Activated T-cell treated with anti-CD3 and anti-CD28 coated beads, Interleukin-2, amount 50 U/mL, for 48 hours (primary cell): ENCODE measurements at regions not wholly inside any gene's neighbourhood (a gene's known extent, or its start where the extent isn't known, plus 50 kb on each side); places are given as distances from the start of the nearest gene placed in this dataset.

Experiments
- DNase-seq, 2 experiments: peaks; one replicate each; pipeline ENCODE4 v3.0.0-alpha.2; 2020

DNA sequence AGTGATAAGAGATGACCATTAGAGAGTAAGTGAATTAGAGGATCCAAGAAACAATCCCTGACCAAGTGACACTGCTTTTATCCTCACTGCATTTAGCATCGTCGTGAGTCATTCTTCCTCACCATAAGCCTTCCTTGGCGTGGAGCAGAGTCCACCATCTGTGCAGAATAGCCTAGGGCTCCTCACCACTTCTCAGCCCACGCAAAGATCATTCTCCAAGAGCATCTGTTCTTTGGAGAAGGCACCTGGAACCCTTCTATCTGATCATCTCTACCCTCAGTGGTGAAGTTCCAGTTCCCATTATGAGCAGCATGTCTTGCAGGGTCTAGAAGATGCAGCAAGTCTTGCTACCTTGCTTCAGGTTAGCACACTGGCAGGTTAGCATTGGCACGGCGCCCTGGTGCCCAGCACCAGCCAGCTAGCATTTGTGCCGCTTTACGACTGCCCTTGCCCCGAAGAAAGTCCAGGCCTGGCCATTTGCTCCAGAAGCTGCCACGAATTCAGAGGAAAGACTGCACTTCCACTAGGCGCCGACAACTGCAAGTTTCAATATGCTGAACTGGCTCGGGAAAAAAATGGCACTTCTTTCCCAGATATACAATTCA, 225.8 kb downstream of the TTC32 start:
- DNase-seq, result no peak

DNA sequence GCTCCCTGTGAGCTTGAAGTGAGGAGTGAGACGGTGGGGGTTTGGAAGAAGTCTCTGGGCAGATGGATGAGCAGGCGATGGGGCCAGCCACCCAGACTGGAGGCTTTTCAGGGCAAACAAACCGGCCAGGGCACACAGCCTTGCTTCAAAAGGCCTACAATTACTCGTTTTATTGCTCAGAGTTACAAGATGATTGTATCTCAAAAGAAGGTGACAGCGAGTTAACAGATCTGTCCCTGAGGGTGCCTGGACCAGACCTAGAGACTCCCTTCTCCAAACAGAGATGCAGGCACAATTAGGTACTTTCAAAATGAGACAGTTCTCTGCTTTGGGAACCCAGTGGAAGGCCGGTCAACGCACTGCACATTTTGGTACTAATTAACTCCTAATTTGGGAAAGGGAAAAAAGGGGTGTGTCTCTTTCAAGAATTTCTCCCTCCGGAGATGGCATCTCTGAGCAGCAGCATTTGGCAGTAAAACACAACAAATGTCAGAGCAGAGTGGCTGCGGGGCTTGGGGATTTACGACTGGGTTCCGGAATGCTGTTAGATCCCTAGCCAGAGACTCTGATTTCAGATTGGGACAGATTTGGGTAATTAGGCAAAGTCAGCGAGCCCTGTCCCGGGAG, 226.7 kb downstream of the TTC32 start:
- DNase-seq, result no peak

DNA sequence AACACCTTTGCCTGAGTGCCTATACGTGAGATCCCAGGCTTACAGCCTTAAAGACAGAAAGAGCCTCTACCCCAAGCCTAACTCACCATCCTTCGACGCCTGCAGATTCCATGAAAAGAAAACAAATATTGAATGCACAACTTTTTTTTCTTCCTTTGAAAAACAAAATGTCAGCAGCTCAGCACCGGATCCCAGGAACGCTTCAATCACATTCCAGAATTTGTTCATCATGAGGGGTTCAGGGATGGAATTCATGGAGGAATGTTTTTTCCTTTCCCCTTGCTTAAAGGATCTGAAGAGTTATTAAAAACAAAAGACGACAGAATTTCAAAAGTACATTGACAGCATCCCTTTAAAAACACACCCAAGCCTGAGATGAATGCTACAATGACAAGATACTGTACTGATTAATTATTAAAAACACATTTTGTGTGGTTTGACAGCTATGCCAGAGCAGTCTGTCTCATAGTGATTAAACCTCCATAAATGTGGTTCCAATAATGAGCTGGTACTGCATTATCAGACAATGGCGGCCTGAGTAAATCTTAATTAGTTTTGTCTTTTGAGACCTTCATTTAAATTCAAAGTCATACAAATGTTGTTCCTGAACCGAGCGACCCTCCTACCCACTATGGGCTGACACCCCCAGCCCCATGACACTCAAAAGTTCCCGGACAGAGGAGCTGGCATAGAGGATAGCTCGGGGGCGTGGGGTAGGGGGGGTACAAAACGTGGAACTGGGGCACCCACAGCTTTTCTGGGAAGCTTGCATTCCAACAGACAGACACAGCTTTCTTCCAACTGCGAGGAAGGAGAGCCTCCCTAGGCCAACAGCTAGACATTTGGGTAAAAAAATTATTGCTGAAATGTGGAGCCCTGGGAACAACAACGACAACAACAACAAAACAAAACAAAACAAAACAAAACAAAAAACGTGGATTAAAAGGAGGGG, 227.5 kb downstream of the TTC32 start:
- DNase-seq, result no peak

- no peak for DNase-seq
Observed at GRCh38 chr2:19673213-19673791, 228.5 kb downstream of the TTC32 start.

DNA sequence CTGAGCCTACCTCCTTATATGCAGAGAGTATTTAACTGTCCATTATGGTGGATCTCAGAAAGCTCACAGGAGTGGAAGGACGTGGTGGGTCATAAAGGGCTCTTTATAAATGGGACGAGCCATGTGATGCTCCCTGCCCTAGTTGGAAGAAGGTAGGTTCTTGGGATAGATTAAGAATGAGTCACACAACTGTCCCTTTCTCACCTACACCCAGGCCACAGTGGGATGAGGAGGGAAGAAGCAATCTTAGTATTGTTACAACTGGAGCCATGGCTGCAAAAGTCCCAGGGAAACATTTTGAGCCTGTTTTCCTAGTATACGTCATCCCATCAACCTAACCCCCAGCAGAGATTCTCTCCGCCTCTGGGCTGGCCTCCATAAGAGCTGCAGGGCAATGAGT, 229.9 kb downstream of the TTC32 start:
- no peak for DNase-seq

DNA sequence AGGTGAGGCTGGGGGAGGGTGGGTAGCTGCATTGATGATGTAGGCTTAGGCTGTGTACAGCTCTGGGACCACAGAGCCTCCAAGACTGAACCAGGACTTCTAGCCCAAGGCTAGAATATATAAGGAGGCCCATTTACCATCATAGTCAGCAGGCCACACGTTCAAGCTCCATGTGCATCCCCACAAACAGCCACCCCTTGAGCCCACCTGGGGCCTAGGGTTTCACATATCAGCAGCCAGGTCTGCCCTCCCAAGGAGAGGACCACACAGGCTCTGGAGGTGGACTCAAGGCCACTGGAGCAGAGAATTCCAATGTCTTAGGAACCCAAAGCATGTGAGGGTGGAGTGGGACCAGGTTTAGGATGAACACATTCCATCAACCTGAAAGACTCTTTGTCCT, 230.5 kb downstream of the TTC32 start:
- no peak for DNase-seq

DNA sequence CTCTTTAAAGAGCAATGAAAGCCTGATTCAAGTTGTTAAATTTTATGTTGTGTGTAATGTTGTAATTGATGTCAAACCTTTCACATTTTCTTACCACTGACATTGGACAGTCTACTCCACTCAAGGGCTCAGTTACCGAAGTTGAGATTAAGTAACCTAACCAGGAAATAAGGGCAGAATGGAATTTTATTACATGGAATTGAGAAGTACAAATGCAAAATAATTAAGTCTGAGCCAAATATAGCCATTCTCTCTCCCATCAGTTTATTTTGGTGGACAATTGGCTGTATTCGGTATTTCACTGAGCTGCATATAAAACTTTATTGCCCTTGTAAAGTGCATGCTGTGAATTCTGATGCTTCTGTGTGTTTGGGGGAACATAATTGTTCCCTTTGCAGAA, 231.5 kb downstream of the TTC32 start:
- no peak for DNase-seq

DNA sequence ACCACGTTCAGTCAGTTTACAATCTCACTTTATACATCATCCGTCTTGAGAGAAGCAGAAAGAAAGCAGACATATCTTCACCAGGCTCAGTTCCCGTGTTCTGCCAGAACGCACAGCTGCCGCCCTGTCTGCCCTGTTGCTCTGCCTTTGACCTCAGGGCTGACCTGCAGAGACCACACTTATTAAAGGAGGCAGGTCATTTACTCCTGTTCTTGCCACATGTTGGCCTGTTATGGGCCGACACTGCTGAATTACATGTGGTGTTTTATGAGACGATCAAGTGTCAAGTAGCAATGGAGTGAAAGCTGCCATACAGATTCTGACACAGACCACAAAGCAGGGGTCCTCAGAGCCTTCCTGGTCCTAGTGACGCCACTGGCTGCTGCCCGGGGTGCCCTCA, 232.2 kb downstream of the TTC32 start:
- no peak for DNase-seq

DNA sequence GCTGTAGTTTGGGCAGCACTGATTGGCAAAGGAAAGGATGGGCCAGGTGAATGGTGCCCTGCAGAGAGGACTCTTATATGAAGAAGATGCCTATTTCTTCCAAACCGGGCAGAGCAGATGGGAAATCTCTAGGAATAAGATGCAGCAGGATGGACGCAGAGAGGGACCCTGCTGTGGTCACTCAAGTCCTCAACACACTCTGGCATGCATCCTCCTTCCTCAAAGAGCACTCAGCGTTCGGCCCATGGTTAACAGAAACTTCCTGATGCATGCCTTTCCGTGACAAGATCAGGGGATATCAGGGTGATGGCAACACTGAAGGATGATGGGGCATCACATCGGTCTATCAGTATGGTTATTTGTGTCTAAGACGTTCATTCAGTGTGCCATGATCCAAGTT, 232.7 kb downstream of the TTC32 start:
- DNase-seq, result no peak

- no peak for DNase-seq
Observed at GRCh38 chr2:19667536-19667949, 234.2 kb downstream of the TTC32 start.

DNA sequence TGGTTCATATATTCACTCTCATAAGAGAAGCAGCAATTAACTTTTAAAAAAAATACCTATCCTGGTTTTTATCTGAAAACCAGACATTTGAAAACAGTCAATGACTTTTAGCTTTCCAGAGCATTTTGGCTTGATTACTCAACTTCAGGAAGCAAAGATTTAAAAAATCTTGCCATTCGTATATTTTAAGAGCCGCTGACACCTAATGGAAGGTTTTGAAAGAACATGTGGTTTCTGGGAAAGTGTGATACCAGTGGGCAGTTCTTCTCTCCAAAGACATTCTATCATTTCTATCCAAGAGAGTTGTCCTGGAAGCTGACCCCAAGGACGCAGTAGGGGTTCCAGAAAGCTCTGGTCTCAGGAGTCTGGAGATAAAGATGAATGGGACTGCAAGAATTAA, 234.7 kb downstream of the TTC32 start:
- no peak for DNase-seq

GRCh38 chr2:19664646-19665045, 237.1 kb downstream of the TTC32 start:
- DNase-seq, result no peak

DNA sequence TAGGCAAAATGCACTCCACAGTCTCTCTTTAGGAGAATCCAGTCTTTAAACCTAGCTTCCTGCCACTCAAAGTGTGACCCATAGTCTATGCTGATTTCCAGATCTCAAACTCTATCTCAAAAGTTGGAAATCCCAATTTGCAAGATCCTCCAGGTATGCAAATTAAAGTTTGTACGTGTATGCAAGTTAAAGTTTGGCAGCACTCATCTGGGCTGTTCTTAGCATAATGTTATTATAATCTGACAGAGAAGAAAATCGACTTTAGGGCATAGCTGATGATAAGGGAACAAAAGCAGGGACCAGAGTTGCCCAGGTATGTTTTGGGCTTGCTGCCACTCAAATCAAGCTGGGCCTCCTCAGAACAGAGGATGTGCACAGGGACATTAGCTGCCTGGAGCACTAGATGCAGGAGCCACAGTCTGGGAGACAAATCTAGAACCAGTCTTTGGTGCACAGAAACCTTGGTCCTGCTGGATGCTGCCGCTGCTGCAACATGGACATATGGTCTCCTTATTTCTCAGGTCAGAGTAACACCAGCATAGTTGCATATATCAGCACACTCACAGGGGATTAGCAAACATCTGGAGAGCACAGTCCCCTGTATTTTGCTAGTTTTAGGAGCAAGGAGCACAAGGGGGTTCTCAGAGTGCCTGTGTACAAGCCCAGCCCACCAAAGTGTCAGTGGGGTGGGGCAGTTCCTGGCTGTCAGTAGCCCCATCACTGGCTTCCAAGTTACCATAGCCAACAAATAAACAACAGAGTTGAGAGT, 242.6 kb downstream of the TTC32 start:
- no peak for DNase-seq

DNA sequence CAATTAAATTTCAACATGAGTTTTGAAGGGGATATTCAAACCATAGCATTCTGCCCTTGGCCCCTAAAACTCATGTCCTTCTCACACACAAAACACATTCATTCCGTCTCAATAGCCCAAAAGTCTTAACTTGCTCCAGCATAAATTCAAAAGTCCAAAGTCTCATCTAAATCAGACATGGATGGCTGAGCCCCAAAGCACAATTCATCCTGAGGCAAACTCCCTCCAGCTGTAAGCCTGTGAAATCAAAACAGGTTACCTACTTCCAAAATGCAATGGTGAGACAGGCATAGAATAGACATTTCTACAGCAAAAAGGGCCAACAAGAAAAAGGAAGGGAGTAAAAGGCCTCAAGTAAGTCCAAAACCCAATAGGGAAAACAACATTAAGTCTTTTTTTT, 245.8 kb downstream of the TTC32 start:
- no peak for DNase-seq

DNA sequence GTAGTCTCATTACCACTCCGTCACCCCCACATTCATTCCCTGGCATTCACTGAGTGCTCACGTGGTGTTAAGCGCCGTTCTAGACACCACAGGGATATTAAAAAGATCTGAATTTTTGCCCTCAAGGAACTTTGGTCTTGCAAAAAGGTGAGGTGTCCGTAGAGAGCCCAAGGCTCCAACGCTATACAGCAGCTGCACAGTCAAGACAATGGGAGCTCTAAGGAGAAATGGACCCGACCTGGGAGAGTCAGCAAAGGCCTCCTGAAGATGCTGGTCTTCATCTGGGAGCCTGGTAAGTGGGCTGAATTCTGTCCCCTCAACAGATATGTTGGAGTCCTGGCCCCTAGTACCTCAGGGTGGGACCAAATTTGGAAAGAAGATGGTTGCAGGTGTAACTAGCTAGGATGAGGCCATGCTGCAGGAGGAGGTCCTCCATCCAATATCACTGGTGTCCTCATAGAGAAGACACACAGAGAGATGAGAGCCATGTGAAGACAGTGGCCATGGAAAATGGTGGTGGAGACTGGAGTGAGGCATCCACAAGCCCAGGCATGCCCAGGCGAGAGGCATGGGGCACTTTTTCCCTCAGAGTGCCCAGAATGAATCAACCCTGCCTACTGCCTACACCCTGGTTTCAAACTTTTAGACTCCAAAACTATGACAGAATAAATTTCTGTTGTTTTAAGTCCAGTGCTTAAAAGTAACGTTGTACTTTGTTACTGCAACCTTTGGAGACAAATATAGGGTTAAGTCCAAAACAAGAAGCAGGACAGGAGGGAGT, 247.3 kb downstream of the TTC32 start:
- DNase-seq, result no peak

GRCh38 chr2:19653509-19653908, 248.3 kb downstream of the TTC32 start:
- no peak for DNase-seq

- DNase-seq, result no peak
Observed at GRCh38 chr2:19652811-19653210, 249.0 kb downstream of the TTC32 start.

DNA sequence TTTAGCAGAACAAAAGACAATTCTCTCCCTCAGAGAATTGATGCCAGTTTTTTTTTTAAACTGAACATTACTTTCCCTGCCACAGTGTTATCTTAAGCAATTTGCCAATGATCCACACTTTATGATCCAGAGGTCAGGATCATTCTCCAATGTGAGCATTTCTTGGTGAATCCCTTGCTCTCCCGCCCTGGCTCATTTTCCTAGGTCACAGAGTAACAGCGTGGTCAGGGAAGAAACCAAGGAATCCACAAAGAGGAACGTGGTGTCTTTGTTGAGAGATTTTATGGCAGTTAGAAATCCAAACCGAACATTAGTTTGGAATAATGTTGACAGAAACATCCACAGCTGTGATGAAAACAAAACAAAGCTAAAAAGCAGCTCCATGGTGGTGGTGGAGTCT, 250.3 kb downstream of the TTC32 start:
- no peak for DNase-seq

GRCh38 chr2:19649785-19650380, 251.9 kb downstream of the TTC32 start:
- DNase-seq, result no peak

DNA sequence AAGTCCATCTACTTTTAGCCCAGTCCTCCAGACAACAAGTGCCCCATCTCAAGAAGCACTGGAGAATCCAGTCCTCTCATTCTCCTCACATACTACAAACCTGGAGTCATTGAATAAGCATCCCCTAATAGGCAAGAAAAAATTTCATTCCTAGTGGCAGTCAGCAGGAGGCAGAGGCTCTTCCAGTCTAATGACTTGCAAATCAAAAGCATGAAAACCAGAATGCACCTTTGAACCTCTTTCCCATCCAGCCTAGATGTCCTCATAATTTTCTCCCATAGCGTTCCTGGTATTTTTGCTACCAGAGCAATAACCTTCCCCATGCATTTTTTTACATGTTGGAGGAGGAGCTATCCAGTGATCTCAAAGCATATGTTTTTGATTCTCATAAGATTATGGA, 252.6 kb downstream of the TTC32 start:
- DNase-seq, result no peak

- no peak for DNase-seq
Observed at GRCh38 chr2:19648583-19648982, 253.2 kb downstream of the TTC32 start.

GRCh38 chr2:19646987-19647386, 254.8 kb downstream of the TTC32 start:
- no peak for DNase-seq
